Fibroblast of mammary gland (primary cell): ENCODE measurements at regions not wholly inside any gene's neighbourhood (a gene's known extent, or its start where the extent isn't known, plus 50 kb on each side); places are given as distances from the start of the nearest gene placed in this dataset.

Experiments
- DNase-seq: peaks from one replicate; pipeline ENCODE4 v3.0.0-alpha.2; 2010; ENCODE audit warnings: low read depth
- H3K4me3 ChIP-seq: 2 replicates; pipeline ENCODE4 v1.5.1; 2011; ENCODE audit warnings: low read depth, mild to moderate bottlenecking, low read length, moderate library complexity; ENCODE audit not compliant: control insufficient read depth
- TF ChIP-seq, protein P1 (sequence below): conservative IDR thresholded peaks from 2 replicates; pipeline ENCODE4 v1.5.1; 2011; ENCODE audit warnings: low read depth, low read length, inconsistent platforms; ENCODE audit not compliant: control insufficient read depth, insufficient read depth

- TF ChIP-seq, protein P1, sequence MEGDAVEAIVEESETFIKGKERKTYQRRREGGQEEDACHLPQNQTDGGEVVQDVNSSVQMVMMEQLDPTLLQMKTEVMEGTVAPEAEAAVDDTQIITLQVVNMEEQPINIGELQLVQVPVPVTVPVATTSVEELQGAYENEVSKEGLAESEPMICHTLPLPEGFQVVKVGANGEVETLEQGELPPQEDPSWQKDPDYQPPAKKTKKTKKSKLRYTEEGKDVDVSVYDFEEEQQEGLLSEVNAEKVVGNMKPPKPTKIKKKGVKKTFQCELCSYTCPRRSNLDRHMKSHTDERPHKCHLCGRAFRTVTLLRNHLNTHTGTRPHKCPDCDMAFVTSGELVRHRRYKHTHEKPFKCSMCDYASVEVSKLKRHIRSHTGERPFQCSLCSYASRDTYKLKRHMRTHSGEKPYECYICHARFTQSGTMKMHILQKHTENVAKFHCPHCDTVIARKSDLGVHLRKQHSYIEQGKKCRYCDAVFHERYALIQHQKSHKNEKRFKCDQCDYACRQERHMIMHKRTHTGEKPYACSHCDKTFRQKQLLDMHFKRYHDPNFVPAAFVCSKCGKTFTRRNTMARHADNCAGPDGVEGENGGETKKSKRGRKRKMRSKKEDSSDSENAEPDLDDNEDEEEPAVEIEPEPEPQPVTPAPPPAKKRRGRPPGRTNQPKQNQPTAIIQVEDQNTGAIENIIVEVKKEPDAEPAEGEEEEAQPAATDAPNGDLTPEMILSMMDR, result no peak
- DNase-seq, result no peak
- H3K4me3 ChIP-seq, result no peak overlapping the region
Observed at GRCh38 chr10:21300551-21300950, 224.9 kb downstream of the SKIDA1 start.

DNA sequence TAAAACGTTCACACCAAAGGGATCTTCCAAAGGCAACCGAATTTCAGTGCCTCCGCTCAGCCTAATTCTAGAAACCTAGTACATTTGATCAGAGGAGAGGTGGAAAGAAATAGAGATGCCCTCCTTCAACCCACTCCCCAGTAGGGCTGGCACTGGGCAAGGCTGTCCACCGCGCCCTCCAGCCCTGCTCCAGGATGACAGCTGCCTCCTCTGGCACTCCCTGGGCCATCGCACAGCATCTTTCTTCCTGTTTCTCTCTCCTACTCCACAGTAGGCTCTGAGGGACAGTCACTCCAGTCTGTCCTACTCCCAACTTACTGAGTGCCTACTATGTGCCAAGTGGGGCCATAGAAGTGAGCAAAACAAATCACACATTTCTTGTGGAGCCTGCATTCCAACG lies 226.2 kb downstream of the SKIDA1 start:
- DNase-seq, result no peak
- no peak overlapping the region for H3K4me3 ChIP-seq
- TF ChIP-seq, protein P1, result no peak

DNA sequence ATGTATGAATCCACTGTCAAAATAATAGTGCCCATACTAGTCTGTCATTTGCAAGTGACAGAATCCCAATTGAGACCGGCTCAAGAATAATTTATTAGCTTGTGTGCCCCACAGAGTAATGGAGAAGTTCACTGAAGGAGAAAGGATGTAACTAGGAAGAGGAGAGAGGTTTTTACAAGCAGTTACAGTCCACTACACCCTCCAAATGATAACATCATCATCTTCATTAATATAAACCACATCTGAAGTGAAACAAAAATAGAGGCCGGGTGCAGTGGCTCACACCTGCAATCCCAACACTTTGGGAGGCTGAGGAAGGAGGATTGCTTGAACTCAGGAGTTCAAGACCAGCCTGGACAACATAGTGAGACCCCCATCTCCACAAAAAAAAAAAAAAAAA lies 226.8 kb downstream of the SKIDA1 start:
- H3K4me3 ChIP-seq, result no peak overlapping the region
- TF ChIP-seq, protein P1, result no peak
- DNase-seq, result no peak

- TF ChIP-seq, protein P1, result no peak
- no peak for DNase-seq
- no peak overlapping the region for H3K4me3 ChIP-seq
Observed at GRCh38 chr10:21297603-21298383, 227.7 kb downstream of the SKIDA1 start.

DNA sequence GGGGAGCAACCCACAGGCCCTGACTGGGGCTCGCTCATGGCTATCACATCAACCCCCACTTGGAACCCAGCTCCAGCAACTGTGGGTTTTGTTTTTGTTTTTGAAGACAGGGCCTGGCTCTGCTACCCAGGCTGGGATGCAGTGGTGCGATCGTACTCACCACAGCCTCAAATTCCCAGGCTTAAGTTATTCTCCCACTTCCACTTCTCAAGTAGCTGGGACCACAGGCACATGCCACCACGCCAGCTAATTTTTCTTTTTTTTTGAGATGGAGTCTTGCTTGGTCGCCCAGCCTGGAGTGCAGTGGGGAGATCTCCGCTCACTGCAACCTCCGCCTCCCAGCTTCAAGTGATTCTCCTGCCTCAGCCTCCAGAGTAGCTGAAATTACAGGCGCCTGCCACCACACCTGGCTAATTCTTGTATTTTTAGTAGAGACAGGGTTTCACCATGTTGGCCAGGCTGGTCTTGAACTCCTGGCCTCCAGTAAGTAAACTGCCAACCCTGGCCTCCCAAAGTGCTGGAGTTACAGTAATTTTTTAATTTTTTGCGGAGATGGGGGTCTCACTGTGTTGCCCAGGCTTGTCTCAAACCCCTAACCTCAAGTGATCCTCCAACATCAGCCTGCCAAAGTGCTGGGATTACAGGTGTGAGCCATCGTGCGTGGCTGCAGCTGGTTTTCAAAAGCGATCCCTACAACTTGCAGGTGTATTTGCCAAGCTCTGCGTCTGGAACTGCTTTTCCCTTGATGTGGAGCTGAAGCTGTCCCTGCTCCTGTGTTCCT lies 228.7 kb downstream of the SKIDA1 start:
- TF ChIP-seq, protein P1, result no peak
- DNase-seq, result no peak

GRCh38 chr10:21293518-21294356 lies 231.7 kb downstream of the SKIDA1 start:
- TF ChIP-seq, protein P1, result no peak
- DNase-seq, result no peak
- H3K4me3 ChIP-seq, result no peak overlapping the region

More for the DNA sequence above, 228.7 kb downstream of the SKIDA1 start:
- no peak overlapping the region for H3K4me3 ChIP-seq
